ENCODE measurements at regions not wholly inside any gene's neighbourhood (a gene's known extent, or its start where the extent isn't known, plus 50 kb on each side); places are given as distances from the start of the nearest gene placed in this dataset.
"Not testable (repeated sequence)": the region's sequence is repeated elsewhere in the genome, so short reads cannot be mapped to it uniquely, and the experiment has no call there.

GRCh38 chr11:49442669-49443068, 234.3 kb upstream of the FOLH1 start:
- FAIRE-seq = no peak

- FAIRE-seq = not testable (repeated sequence)
Observed at GRCh38 chr11:49439901-49440300, 231.5 kb upstream of the FOLH1 start.

- not testable (repeated sequence) for FAIRE-seq
Observed at GRCh38 chr11:49434308-49434707, 225.9 kb upstream of the FOLH1 start.

GRCh38 chr11:49432242-49432848, 223.9 kb upstream of the FOLH1 start:
- FAIRE-seq = no peak

- no peak for FAIRE-seq
Observed at GRCh38 chr11:49424136-49424535, 215.7 kb upstream of the FOLH1 start.

GRCh38 chr11:49418877-49419276, 210.5 kb upstream of the FOLH1 start:
- not testable (repeated sequence) for FAIRE-seq

- FAIRE-seq = no peak
Observed at GRCh38 chr11:49405743-49406142, 197.3 kb upstream of the FOLH1 start.

- not testable (repeated sequence) for FAIRE-seq
Observed at GRCh38 chr11:49395789-49396188, 187.4 kb upstream of the FOLH1 start.

GRCh38 chr11:49390362-49390761, 182.0 kb upstream of the FOLH1 start:
- FAIRE-seq = not testable (repeated sequence)

- FAIRE-seq = not testable (repeated sequence)
Observed at GRCh38 chr11:49389149-49389548, 180.7 kb upstream of the FOLH1 start.

GRCh38 chr11:49384371-49384770, 176.0 kb upstream of the FOLH1 start:
- not testable (repeated sequence) for FAIRE-seq

- FAIRE-seq = no peak
Observed at GRCh38 chr11:49377978-49378377, 169.6 kb upstream of the FOLH1 start.

GRCh38 chr11:49373866-49374265, 165.5 kb upstream of the FOLH1 start:
- FAIRE-seq = peak; percentile 87

GRCh38 chr11:49373385-49373784, 165.0 kb upstream of the FOLH1 start:
- FAIRE-seq = not testable (repeated sequence)

GRCh38 chr11:49372137-49372536, 163.7 kb upstream of the FOLH1 start:
- peak; percentile 91 for FAIRE-seq

- FAIRE-seq = not testable (repeated sequence)
Observed at GRCh38 chr11:49368556-49368955, 160.2 kb upstream of the FOLH1 start.

- peak; percentile 97 for FAIRE-seq
Observed at GRCh38 chr11:49365375-49365774, 157.0 kb upstream of the FOLH1 start.

GRCh38 chr11:49362994-49363393, 154.6 kb upstream of the FOLH1 start:
- peak; percentile 33 for FAIRE-seq

- not testable (repeated sequence) for FAIRE-seq
Observed at GRCh38 chr11:49354536-49354935, 146.1 kb upstream of the FOLH1 start.

- not testable (repeated sequence) for FAIRE-seq
Observed at GRCh38 chr11:49352868-49353267, 144.5 kb upstream of the FOLH1 start.

- FAIRE-seq = peak; percentile 4
Observed at GRCh38 chr11:49346627-49347026, 138.2 kb upstream of the FOLH1 start.

GRCh38 chr11:49328485-49329186, 120.2 kb upstream of the FOLH1 start:
- peak; percentile 76 for FAIRE-seq

GRCh38 chr11:49327766-49328165, 119.4 kb upstream of the FOLH1 start:
- FAIRE-seq = not testable (repeated sequence)

- FAIRE-seq = not testable (repeated sequence)
Observed at GRCh38 chr11:49326651-49327050, 118.2 kb upstream of the FOLH1 start.

Data from endometrium (tissue), 2 donors.